Head of caudate nucleus (tissue), 42 donors: ENCODE measurements at regions not wholly inside any gene's neighbourhood (a gene's known extent, or its start where the extent isn't known, plus 50 kb on each side); places are given as distances from the start of the nearest gene placed in this dataset.

Experiments used
- DNase-seq, 42 donors: peaks; one replicate each; pipeline versions ENCODE4 v3.0.0 to v3.0.0-alpha.2; 2020 to 2021; ENCODE audit warnings: mixed read lengths in 7 of 42
- intact Hi-C: fragments of 100-400 bp; cut with DNase I; formaldehyde crosslinking; loops from one replicate; pipeline ENCODE4 v1.15.0; 2022

GRCh38 chr5:158644301-158644700 is 455.4 kb downstream of the EBF1 start:
- intact Hi-C loops = no loop called here
- DNase-seq = no peak

- intact Hi-C loops = no loop called here
- no peak for DNase-seq
Observed at GRCh38 chr5:158643840-158644239, 455.9 kb downstream of the EBF1 start.

- no peak for DNase-seq
- intact Hi-C loops = no loop called here
Observed at GRCh38 chr5:158642879-158643278, 456.8 kb downstream of the EBF1 start.

GRCh38 chr5:158641016-158641415 is 458.7 kb downstream of the EBF1 start:
- DNase-seq = no peak
- intact Hi-C loops = no loop called here

- no peak for DNase-seq
- intact Hi-C loops = no loop called here
Observed at GRCh38 chr5:158640593-158640980, 459.1 kb downstream of the EBF1 start.

- intact Hi-C loops = no loop called here
Observed at GRCh38 chr5:158639881-158640592, 459.7 kb downstream of the EBF1 start.

GRCh38 chr5:158638396-158638795 is 461.3 kb downstream of the EBF1 start:
- intact Hi-C loops = no loop called here
- DNase-seq = no peak

More at GRCh38 chr5:158639881-158640592, 459.7 kb downstream of the EBF1 start:
- no peak for DNase-seq

- no peak for DNase-seq
- intact Hi-C loops = no loop called here
Observed at GRCh38 chr5:158637039-158637438, 462.7 kb downstream of the EBF1 start.

GRCh38 chr5:158635565-158635964 is 464.2 kb downstream of the EBF1 start:
- intact Hi-C loops = no loop called here
- DNase-seq = no peak

- no peak for DNase-seq
- intact Hi-C loops = no loop called here
Observed at GRCh38 chr5:158634714-158635113, 465.0 kb downstream of the EBF1 start.

GRCh38 chr5:158629591-158630312 is 470.0 kb downstream of the EBF1 start:
- intact Hi-C loops = no loop called here
- DNase-seq = no peak

- no peak for DNase-seq
- intact Hi-C loops = no loop called here
Observed at GRCh38 chr5:158626718-158627117, 473.0 kb downstream of the EBF1 start.

- no peak for DNase-seq
- intact Hi-C loops = no loop called here
Observed at GRCh38 chr5:158623971-158624370, 475.7 kb downstream of the EBF1 start.

GRCh38 chr5:158621391-158621790 is 478.3 kb downstream of the EBF1 start:
- intact Hi-C loops = no loop called here

GRCh38 chr5:158619083-158619788 is 480.5 kb downstream of the EBF1 start:
- intact Hi-C loops = no loop called here
- no peak for DNase-seq

More at GRCh38 chr5:158621391-158621790, 478.3 kb downstream of the EBF1 start:
- no peak for DNase-seq

- intact Hi-C loops = no loop called here
- no peak for DNase-seq
Observed at GRCh38 chr5:158618256-158618655, 481.5 kb downstream of the EBF1 start.

GRCh38 chr5:158616707-158617106 is 483.0 kb downstream of the EBF1 start:
- intact Hi-C loops = no loop called here
- DNase-seq = no peak

- intact Hi-C loops = no loop called here
- DNase-seq = no peak
Observed at GRCh38 chr5:158614951-158615350, 484.8 kb downstream of the EBF1 start.

GRCh38 chr5:158611581-158611980 is 488.1 kb downstream of the EBF1 start:
- intact Hi-C loops = no loop called here
- no peak for DNase-seq

GRCh38 chr5:158610051-158610415 is 489.7 kb downstream of the EBF1 start:
- intact Hi-C loops = no loop called here
- DNase-seq = no peak
